22Rv1 (cell line): ENCODE measurements at regions not wholly inside any gene's neighbourhood (a gene's known extent, or its start where the extent isn't known, plus 50 kb on each side); places are given as distances from the start of the nearest gene placed in this dataset.

Experiments
- ZFX ChIP-seq: fragments of 450-650 bp; IDR thresholded peaks from 2 replicates; pipeline ENCODE4 v1.6.1; 2017; ENCODE audit warnings: antibody characterized with exemption, borderline replicate concordance
- TF ChIP-seq, protein P1 (sequence below): fragments of 450-650 bp; IDR thresholded peaks from 2 replicates; pipeline ENCODE4 v1.5.1; 2017; ENCODE audit warnings: mild to moderate bottlenecking

- TF ChIP-seq, protein P1, sequence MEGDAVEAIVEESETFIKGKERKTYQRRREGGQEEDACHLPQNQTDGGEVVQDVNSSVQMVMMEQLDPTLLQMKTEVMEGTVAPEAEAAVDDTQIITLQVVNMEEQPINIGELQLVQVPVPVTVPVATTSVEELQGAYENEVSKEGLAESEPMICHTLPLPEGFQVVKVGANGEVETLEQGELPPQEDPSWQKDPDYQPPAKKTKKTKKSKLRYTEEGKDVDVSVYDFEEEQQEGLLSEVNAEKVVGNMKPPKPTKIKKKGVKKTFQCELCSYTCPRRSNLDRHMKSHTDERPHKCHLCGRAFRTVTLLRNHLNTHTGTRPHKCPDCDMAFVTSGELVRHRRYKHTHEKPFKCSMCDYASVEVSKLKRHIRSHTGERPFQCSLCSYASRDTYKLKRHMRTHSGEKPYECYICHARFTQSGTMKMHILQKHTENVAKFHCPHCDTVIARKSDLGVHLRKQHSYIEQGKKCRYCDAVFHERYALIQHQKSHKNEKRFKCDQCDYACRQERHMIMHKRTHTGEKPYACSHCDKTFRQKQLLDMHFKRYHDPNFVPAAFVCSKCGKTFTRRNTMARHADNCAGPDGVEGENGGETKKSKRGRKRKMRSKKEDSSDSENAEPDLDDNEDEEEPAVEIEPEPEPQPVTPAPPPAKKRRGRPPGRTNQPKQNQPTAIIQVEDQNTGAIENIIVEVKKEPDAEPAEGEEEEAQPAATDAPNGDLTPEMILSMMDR: no peak
- TF ChIP-seq ZFX: no peak
Observed at GRCh38 chr15:96412906-96413231, 82.4 kb downstream of the NR2F2 start.
